Colon (tissue), 2 donors: ENCODE measurements at regions not wholly inside any gene's neighbourhood (a gene's known extent, or its start where the extent isn't known, plus 50 kb on each side); places are given as distances from the start of the nearest gene placed in this dataset.
"Not testable (repeated sequence)": the region's sequence is repeated elsewhere in the genome, so short reads cannot be mapped to it uniquely, and the experiment has no call there.

Experiments used
- FAIRE-seq: peaks from 2 replicates; lab custom pipeline; 2012; peaks lifted over from hg19 to GRCh38; lab: Jason Lieb, UNC
- donor health status: control.
- donor health status: control.

GRCh38 chr14:48568688-48569087, 893.3 kb upstream of the MDGA2 start:
- FAIRE-seq: no peak

GRCh38 chr14:48568252-48568651, 892.8 kb upstream of the MDGA2 start:
- no peak for FAIRE-seq

DNA sequence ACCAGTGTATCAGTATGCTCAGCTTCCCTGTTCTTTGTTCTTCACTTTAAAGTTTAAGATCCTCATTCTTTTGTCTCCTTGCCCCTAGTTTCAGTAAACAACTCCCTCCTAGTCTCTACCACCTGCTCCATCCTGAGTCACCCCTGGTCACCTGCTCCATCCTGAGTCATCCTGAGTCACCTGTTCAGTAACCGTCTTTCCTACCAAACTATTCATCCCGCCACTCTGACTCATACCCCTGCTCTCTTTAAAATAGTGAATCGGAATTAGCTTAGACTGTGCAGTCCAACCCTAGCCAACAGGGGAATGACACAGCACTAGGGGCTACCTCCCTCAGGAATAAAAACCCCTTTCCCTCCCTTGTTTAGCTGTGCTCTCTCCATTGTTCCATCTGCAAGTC, 888.1 kb upstream of the MDGA2 start:
- no peak for FAIRE-seq

DNA sequence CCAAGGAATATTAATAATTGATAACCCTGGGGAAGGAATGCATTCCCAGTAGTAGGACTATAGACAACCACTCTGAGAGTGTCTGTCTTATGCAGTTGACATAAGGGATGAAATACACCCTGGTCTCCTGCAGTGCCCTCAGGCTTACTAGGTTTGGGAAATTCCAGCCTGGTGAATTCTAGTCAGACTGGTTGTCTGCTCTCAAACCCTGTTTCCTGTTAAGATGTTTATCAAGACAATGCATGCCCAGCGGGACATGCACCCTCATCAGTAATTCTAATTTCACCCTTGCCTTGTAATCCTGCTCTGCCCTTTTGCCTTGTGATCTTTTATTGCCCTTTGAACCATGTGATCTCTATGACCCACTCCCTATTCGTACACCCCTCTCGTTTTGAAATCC, 886.0 kb upstream of the MDGA2 start:
- FAIRE-seq: not testable (repeated sequence)

DNA sequence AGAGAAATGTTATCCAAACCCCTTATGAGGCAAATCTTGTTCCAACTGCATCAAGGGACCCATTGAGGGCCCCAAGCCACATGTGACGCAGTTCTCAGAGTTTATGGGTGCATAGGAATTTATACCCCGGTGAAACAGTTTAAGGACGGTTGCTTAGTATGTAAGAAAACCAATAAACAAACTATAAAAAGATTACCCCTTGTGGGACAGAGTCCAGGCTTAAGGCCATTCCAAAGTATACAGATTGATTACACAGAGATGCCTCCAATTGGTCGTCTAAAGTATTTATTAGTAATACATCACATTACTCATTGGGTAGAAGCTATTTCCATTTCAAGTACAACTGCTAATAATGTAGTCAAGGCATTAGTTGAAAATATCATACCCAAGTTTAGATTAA, 885.0 kb upstream of the MDGA2 start:
- FAIRE-seq: no peak

DNA sequence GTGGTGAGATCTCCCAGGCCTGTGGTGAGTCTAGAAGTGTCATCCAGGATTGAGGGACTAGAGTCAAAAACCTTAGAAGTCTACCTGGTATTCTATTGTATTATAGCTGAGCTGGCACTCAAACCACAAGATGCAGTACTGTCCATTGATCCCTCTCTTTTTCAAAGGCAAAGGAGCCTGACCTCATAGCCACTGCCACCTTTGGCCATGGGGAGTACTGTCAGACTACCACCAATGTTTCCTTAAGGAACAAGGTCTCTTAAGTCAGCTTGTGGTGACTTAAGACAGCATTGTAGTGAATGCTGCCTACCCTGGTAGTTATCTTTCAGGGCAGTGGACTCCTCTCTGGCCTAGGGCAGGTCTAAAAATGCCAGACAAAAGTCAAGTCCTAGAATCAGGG, 878.0 kb upstream of the MDGA2 start:
- FAIRE-seq: no peak

- no peak for FAIRE-seq
Measured at GRCh38 chr14:48546996-48547395, 871.6 kb upstream of the MDGA2 start.

GRCh38 chr14:48537600-48537999, 862.2 kb upstream of the MDGA2 start:
- no peak for FAIRE-seq

DNA sequence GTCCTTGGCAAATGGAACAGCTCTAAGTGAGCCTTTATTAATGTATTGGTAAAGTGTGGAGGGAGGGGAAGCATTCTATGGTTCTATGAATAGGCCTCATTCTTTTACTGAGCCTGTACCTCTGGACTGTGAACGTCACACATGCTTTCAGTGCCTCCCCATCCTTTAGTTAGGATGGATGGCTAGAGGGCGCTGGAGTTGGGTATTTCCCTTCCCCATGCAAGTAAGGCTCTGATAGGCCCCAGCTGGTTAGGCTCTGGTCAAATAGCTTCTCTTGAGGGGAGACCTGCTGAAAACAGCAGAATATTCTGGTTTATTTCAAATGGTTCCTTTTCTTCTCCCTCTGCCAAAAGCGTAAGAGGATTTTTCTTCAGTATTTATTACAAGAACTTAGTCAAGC, 860.9 kb upstream of the MDGA2 start:
- FAIRE-seq: no peak

DNA sequence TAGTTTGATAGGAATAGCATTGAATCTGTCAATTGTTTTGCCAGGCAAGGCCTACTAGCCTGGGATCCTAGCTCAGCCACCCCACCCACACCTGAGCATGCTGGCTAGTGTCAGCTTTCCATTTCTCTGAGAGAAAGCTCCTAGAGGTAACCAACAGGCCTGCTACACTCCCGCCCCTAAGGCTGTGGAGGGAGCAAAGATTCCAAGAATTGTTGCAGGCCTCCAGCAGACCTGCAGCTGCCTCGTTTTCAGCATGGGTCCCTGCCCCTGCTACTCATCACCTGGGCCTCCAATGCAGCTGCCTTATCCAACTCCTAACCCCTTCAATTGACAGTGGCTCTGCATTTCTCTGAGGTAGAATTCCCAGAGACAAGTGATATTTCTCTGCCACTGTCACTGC, 852.4 kb upstream of the MDGA2 start:
- FAIRE-seq: no peak

GRCh38 chr14:48526307-48526706, 850.9 kb upstream of the MDGA2 start:
- no peak for FAIRE-seq

GRCh38 chr14:48504921-48505320, 829.5 kb upstream of the MDGA2 start:
- no peak for FAIRE-seq

- FAIRE-seq: no peak
Measured at GRCh38 chr14:48490756-48491155, 815.4 kb upstream of the MDGA2 start.

- no peak for FAIRE-seq
Measured at GRCh38 chr14:48473944-48474343, 798.5 kb upstream of the MDGA2 start.

DNA sequence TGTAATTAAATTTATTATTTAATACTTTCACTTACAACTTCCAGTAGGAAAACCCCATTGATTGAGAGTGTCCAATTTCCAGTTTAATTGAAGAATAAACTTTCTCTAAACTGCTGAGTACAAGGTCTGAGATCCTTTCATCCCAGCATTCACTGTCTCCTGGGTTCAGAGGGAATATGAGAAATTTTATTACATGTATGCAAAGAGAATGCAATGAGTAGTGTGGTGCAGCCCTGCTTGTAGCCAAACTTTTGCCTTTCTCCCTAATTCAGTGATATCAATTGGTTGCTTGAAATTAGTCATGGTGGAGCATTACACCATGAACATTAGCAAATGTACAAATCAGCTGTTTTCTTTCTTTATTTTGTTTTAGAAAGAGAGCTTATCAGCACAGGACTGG, 780.6 kb upstream of the MDGA2 start:
- FAIRE-seq: no peak

- FAIRE-seq: no peak
Measured at GRCh38 chr14:48454887-48455286, 779.5 kb upstream of the MDGA2 start.

GRCh38 chr14:48452437-48452995, 777.1 kb upstream of the MDGA2 start:
- FAIRE-seq: no peak

- FAIRE-seq: no peak
Measured at GRCh38 chr14:48435221-48435620, 759.8 kb upstream of the MDGA2 start.

DNA sequence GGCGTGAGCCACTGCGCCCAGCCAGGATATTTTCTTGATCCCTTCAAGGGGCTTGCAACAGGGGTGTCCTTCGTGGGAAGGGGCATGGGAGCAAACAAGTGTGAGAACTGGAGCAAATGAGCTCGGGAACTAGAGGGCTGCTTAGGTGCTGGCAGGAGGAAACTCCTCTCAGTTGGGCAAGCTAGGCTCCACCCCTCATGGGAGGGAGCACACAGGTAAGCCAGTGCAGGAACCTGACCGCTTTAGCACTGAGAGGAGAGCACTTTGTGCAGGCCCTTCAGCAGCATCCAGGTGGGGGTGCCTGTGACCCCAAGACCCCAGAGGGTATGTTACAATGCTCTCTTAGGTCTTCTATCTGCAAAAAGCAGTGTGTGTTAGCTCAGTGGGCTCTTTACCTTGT, 755.4 kb upstream of the MDGA2 start:
- no peak for FAIRE-seq

DNA sequence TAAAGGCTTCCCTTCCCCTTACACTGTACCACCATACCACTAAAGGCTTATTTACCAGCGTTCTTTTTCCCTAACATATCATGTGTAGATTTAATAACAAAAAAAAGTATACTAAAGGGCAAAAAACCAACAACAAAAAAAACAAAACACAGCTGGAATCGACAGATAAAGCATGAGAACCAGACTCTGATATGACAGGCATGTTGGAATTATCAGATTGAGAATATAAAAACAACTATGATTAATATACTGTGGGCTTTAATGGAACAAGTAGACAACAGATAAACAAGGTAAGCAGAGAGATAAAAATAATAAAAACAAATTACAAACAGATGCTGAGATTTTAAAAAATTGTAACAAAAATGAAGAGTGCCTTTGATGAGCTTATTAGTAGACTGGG, 754.1 kb upstream of the MDGA2 start:
- FAIRE-seq: no peak

DNA sequence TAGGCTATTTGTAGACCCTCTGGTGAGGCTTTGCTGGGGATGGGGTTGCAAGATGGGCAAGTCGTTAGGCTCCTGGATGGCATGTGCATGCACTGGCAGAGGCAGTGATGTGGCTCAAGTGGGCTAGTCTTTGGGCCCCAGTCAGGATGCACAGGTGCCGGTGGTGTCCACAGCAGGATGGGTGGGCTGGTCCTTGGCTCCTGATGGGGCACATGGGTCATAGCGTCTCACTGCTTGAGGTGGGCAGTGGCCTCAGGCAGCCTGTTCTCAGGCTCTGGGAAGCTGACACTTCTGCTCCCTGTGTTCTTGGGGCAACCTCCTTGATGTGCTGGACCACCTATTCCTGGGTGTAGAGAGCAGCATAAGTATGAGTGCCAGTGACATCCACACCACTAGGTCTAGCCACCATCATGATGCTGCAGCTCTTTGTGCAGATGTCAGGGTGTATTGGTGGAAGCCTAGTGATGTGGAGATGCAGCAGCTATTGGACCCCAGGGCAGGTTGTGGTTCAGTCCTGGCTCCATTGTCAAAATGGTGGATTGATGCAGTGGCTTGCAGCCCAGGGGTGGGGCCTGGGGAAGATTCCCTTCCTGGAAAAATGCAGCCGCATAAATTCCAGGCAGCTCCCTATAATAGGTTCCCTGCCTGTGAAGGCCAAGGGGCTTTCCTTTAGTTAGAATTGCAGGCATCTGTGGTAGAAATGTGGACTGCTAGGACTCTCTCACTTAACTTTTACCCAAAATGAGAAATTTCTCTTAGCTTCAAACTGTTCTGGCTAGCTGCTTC, 742.5 kb upstream of the MDGA2 start:
- FAIRE-seq: no peak

DNA sequence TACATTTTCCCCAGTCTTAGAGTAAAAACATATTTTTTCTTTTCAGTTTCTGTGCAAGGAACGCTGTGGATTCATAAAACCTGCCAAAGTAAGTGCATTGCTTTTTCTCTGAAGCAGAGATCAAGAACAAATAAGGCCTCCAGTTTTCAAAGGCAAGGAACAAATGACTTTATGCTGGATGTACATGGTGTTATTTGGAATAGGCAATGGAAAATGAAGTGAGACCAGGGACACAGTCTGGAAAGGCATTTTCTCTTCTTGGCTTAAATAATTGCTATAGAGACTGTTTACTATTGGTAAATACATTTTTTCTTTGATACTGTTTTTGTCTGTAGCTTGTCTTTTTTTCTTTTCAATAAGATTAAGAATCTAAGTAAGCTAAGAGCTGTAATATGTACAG, 725.9 kb upstream of the MDGA2 start:
- FAIRE-seq: no peak

DNA sequence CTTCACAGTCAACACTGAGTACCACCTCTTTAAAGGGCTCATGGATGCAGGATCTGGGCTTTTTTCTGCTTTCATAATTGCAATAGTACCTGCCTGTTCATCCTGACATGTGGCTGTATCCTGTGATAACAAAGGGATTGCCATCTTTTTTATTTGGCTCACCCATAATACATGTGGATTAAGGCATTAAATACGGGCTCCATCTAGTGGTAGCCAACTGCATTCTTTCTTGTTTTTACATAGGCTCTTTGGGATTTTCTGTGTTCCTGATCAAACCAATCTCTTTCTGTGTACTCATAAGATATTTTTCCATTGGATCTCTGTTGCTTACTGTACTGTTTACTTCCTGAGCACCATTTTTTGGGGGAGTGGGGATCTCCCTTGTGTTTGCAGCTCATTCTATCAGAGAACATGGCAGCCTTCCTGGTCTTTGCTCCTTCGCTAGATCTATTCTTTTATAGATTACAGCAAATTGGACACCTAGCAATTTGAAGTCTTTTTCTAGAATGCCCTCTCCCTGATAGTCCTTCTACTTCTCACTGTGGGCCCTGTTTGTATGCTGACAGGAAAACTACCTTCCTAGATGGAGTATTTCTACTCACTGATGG, 723.4 kb upstream of the MDGA2 start:
- FAIRE-seq: no peak

DNA sequence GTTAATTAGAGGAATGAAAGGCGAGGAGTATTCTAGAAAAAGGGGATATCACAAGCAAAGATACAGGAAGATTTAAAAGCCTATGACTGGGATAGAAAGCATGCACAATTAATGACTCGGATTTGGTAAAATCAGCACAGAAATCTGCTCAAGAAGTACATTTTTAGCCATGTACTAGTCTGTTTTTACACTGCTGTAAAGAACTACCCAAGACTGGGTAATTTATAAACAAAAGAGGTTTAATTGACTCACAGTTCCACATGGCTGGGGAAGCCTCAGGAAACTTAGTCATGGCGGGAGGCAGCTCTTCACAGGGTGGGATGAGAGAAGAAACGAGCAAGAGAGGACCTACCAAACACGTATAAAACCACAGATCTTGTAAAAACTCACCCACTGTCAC, 716.3 kb upstream of the MDGA2 start:
- FAIRE-seq: no peak
